Vagina (tissue), 2 donors: ENCODE measurements at regions not wholly inside any gene's neighbourhood (a gene's known extent, or its start where the extent isn't known, plus 50 kb on each side); places are given as distances from the start of the nearest gene placed in this dataset.

Experiments used
- POLR2A ChIP-seq, 2 donors: fragments of 450-650 bp; IDR thresholded peaks; one replicate each; pipeline ENCODE4 v1.6.1; 2017; ENCODE audit warnings: antibody characterized with exemption in 2 of 2, mild to moderate bottlenecking in 2 of 2, moderate library complexity in 2 of 2
- POLR2AphosphoS5 ChIP-seq, 2 donors: sonication (generic); formaldehyde crosslinking; IDR thresholded peaks; one replicate each; pipeline ENCODE4 v1.9.0; 2017; ENCODE audit warnings: antibody characterized with exemption in 2 of 2, mild to moderate bottlenecking in 2 of 2, low read depth in 1 of 2; ENCODE audit not compliant: insufficient read depth in 1 of 2
- TF ChIP-seq, protein P1 (sequence below), 3 experiments: fragments of 450-650 bp in 2 of 3; fragments of 200-600 bp in 1 of 3; sonication (generic) in 1 of 3; IDR thresholded peaks; one replicate each; pipeline ENCODE4 v1.5.1; 2017 to 2019; ENCODE audit warnings: antibody characterized with exemption in 3 of 3, mild to moderate bottlenecking in 2 of 3, moderate library complexity in 2 of 3

DNA sequence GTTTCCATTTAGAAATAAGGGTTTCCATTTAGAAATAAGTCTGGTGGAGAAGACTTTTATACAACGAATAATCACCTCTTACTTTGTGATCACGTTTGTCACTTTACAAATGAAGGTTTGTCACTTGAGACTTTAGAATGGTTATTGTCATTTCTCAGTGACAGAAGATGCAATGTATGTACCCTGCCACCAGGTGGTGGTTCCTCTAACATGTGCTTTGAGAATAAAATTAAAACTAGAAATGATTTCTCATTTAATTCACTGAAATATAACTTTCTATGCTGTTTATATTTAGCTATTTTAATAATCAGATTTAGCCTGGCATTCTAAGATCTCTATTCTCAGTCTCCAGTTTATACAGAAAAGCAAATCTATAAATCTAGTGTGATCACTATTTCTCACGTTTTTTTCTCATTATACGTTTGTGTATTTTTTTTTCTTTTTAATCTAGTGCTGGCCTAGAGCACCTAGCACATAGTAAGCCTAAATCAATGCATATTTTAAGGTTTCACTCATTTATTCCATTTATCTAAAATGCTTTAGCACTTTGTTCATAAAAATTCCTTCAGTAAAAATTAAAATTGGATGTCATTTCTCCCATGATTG lies 57.4 kb upstream of the TFAP2D start:
- TF ChIP-seq POLR2A (IDR thresholded peaks at IDR 0.05): no peak
- TF ChIP-seq, protein P1, sequence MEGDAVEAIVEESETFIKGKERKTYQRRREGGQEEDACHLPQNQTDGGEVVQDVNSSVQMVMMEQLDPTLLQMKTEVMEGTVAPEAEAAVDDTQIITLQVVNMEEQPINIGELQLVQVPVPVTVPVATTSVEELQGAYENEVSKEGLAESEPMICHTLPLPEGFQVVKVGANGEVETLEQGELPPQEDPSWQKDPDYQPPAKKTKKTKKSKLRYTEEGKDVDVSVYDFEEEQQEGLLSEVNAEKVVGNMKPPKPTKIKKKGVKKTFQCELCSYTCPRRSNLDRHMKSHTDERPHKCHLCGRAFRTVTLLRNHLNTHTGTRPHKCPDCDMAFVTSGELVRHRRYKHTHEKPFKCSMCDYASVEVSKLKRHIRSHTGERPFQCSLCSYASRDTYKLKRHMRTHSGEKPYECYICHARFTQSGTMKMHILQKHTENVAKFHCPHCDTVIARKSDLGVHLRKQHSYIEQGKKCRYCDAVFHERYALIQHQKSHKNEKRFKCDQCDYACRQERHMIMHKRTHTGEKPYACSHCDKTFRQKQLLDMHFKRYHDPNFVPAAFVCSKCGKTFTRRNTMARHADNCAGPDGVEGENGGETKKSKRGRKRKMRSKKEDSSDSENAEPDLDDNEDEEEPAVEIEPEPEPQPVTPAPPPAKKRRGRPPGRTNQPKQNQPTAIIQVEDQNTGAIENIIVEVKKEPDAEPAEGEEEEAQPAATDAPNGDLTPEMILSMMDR (IDR thresholded peaks at IDR 0.05): no peak
- TF ChIP-seq POLR2AphosphoS5 (IDR thresholded peaks at IDR 0.05; ENCODE audit: insufficient read depth in 1 of 2, low read depth in 1 of 2): no peak
